Progenitor cell of endocrine pancreas (in vitro differentiated cells): ENCODE measurements at regions not wholly inside any gene's neighbourhood (a gene's known extent, or its start where the extent isn't known, plus 50 kb on each side); places are given as distances from the start of the nearest gene placed in this dataset.

Experiments
- DNase-seq: peaks from one replicate; pipeline ENCODE4 v3.0.0; 2021; ENCODE audit warnings: low spot score; ENCODE audit not compliant: unreplicated experiment
- H3K27ac Mint-ChIP-seq: 2 replicates; pipeline ENCODE4 v1.8.0; 2021; ENCODE audit warnings: mild to moderate bottlenecking, moderate library complexity, mixed read lengths
- H3K27me3 Mint-ChIP-seq: 2 replicates; pipeline ENCODE4 v1.8.0; 2021; ENCODE audit warnings: mixed read lengths
- H3K36me3 Mint-ChIP-seq: 2 replicates; pipeline ENCODE4 v1.8.0; 2022; ENCODE audit warnings: mixed read lengths; ENCODE audit not compliant: insufficient read depth
- H3K4me1 Mint-ChIP-seq: 2 replicates; pipeline ENCODE4 v1.8.0; 2021; ENCODE audit warnings: low read depth, mixed read lengths
- H3K4me3 Mint-ChIP-seq: 2 replicates; pipeline ENCODE4 v1.8.0; 2021; ENCODE audit warnings: low read depth, mild to moderate bottlenecking, moderate library complexity, mixed read lengths
- H3K9me3 Mint-ChIP-seq: 2 replicates; pipeline ENCODE4 v1.8.0; 2021; ENCODE audit warnings: low read depth, mixed read lengths
- CTCF ChIP-seq: fragments of 200-600 bp; sonication (generic); IDR thresholded peaks from one replicate; pipeline ENCODE4 v1.5.0; 2021; ENCODE audit warnings: antibody characterized with exemption, mild to moderate bottlenecking; ENCODE audit not compliant: unreplicated experiment

- H3K4me1 Mint-ChIP-seq, result peaks cover 2% of the 10 kb centered on the region
- no peak overlapping the region for H3K27ac Mint-ChIP-seq
- H3K9me3 Mint-ChIP-seq, result no peaks in the 10 kb centered on the region
- no peak overlapping the region for H3K4me3 Mint-ChIP-seq
- H3K27me3 Mint-ChIP-seq, result no peaks in the 10 kb centered on the region
- H3K36me3 Mint-ChIP-seq, result no peaks in the 10 kb centered on the region
- no peak for DNase-seq
- no peak for TF ChIP-seq CTCF
Observed at GRCh38 chr10:24035761-24036160, 173.2 kb upstream of the KIAA1217 start.

GRCh38 chr10:24039315-24039714, 169.6 kb upstream of the KIAA1217 start:
- DNase-seq, result no peak
- Mint-ChIP-seq H3K36me3 (no peaks in the 10 kb centered on the region), H3K4me3 (no peak overlapping the region), H3K4me1 (peaks cover 16% of the 10 kb centered on the region), H3K27ac (no peak overlapping the region), H3K27me3 (no peaks in the 10 kb centered on the region), H3K9me3 (no peaks in the 10 kb centered on the region)
- no peak for TF ChIP-seq CTCF

- Mint-ChIP-seq H3K27ac (no peak overlapping the region), H3K36me3 (no peaks in the 10 kb centered on the region), H3K9me3 (no peaks in the 10 kb centered on the region), H3K4me3 (no peak overlapping the region), H3K27me3 (no peaks in the 10 kb centered on the region), H3K4me1 (peaks cover 14% of the 10 kb centered on the region)
- TF ChIP-seq CTCF, result no peak
- no peak for DNase-seq
Observed at GRCh38 chr10:24039897-24040296, 169.0 kb upstream of the KIAA1217 start.

GRCh38 chr10:24041034-24041433, 167.9 kb upstream of the KIAA1217 start:
- Mint-ChIP-seq H3K27ac (no peak overlapping the region), H3K9me3 (no peaks in the 10 kb centered on the region), H3K36me3 (no peaks in the 10 kb centered on the region), H3K4me3 (no peak overlapping the region), H3K27me3 (no peaks in the 10 kb centered on the region), H3K4me1 (peaks cover 14% of the 10 kb centered on the region)
- TF ChIP-seq CTCF, result no peak
- no peak for DNase-seq

- Mint-ChIP-seq H3K36me3 (no peaks in the 10 kb centered on the region), H3K27ac (no peak overlapping the region), H3K4me1 (peaks cover 14% of the 10 kb centered on the region), H3K4me3 (peak overlapping the region; percentile 43), H3K27me3 (no peaks in the 10 kb centered on the region), H3K9me3 (no peaks in the 10 kb centered on the region)
- DNase-seq, result no peak
- no peak for TF ChIP-seq CTCF
Observed at GRCh38 chr10:24041834-24042233, 167.1 kb upstream of the KIAA1217 start.
